Esophagus muscularis mucosa (tissue), 4 donors: ENCODE measurements at regions not wholly inside any gene's neighbourhood (a gene's known extent, or its start where the extent isn't known, plus 50 kb on each side); places are given as distances from the start of the nearest gene placed in this dataset.
A peak's percentile ranks its signal among the peaks of the same experiment; 100 is the strongest.

Experiments used
- DNase-seq: peaks from one replicate; pipeline ENCODE4 v3.0.0-alpha.2; 2017; ENCODE audit errors: extremely low spot score
- H3K27ac ChIP-seq, 4 donors: fragments of 200-600 bp; sonication (generic); replicated peaks in 1 of 4; 1 replicate in 3 of 4; 2 replicates in 1 of 4; pipeline ENCODE4 v1.5.1; 2016 to 2019; ENCODE audit warnings: mild to moderate bottlenecking in 1 of 4
- H3K27me3 ChIP-seq, 4 donors: fragments of 200-600 bp; sonication (generic); one replicate each; pipeline versions ENCODE4 v1.5.1 to v1.6.0; 2016 to 2019
- H3K36me3 ChIP-seq, 4 donors: fragments of 200-600 bp; sonication (generic); one replicate each; pipeline ENCODE4 v1.5.1; 2016 to 2019
- H3K4me1 ChIP-seq, 4 donors: fragments of 200-600 bp; sonication (generic); one replicate each; pipeline ENCODE4 v1.5.1; 2016 to 2019
- H3K4me3 ChIP-seq, 4 donors: fragments of 200-600 bp; sonication (generic); 1 replicate in 2 of 4; 2 replicates in 2 of 4; pipeline ENCODE4 v1.5.1; 2016 to 2019; ENCODE audit warnings: mild to moderate bottlenecking in 4 of 4, moderate library complexity in 1 of 4
- H3K9me3 ChIP-seq, 4 donors: fragments of 200-600 bp; sonication (generic); 1 replicate in 3 of 4; 2 replicates in 1 of 4; pipeline ENCODE4 v1.5.1; 2016 to 2019
- CTCF ChIP-seq, 3 experiments: fragments of 200-600 bp in 2 of 3; fragments of 450-650 bp in 1 of 3; sonication (generic) in 2 of 3; IDR thresholded peaks; one replicate each; pipeline ENCODE4 v1.5.1; 2017 to 2019; ENCODE audit warnings: antibody characterized with exemption in 3 of 3, mild to moderate bottlenecking in 2 of 3, moderate library complexity in 1 of 3
- EP300 ChIP-seq: sonication (generic); formaldehyde crosslinking; IDR thresholded peaks from one replicate; pipeline ENCODE4 v1.6.1; 2017; ENCODE audit warnings: antibody characterized with exemption
- POLR2A ChIP-seq: fragments of 450-650 bp; IDR thresholded peaks from one replicate; pipeline ENCODE4 v1.6.1; 2017; ENCODE audit warnings: antibody characterized with exemption, moderate library complexity, mild to moderate bottlenecking, low read depth
- POLR2AphosphoS5 ChIP-seq, 2 donors: sonication (generic); formaldehyde crosslinking; IDR thresholded peaks; one replicate each; pipeline ENCODE4 v1.6.1; 2017; ENCODE audit warnings: antibody characterized with exemption in 2 of 2
- WGBS: methylation state at CpG from one replicate; pipeline ENCODE4 v1.1.5; 2018; 5-methylcytosine and 5-hydroxymethylcytosine counted together
- intact Hi-C: fragments of 100-400 bp; cut with DNase I; formaldehyde crosslinking; loops from one replicate; pipeline ENCODE4 v1.15.1; 2023

- H3K4me1 ChIP-seq, result peaks cover 4 to 80% (median 71%) of the 10 kb centered on the region in 4 donors
- no peaks in the 10 kb centered on the region for H3K36me3 ChIP-seq
- DNase-seq, result no peak
- no peak for TF ChIP-seq POLR2AphosphoS5 (IDR thresholded peaks at IDR 0.05)
- no peak for TF ChIP-seq POLR2A
- TF ChIP-seq CTCF (IDR thresholded peaks at IDR 0.05), result no peak
- no peak for TF ChIP-seq EP300
- H3K4me3 ChIP-seq, result peak overlapping the region in 3 of 4 donors; percentile 12 to 24 (median 17)
- H3K27me3 ChIP-seq, result no peaks in the 10 kb centered on the region
- H3K27ac ChIP-seq, result peak overlapping the region; percentile 87 to 89 (median 88)
- no peaks in the 10 kb centered on the region for H3K9me3 ChIP-seq
- 35% methylated on average over 7 of the region's 16 CpGs for WGBS
- intact Hi-C loops, result loop anchor here (5.0 kb wide), 1 partner anchor 56 kb away; the partner anchor contains the start of gene STX16
Observed at GRCh38 chr20:58596750-58597248, 54.3 kb upstream of the STX16 start.

GRCh38 chr20:58596244-58596643, 54.8 kb upstream of the STX16 start:
- Histone ChIP-seq H3K9me3 (no peaks in the 10 kb centered on the region), H3K4me1 (peaks cover 4 to 75% (median 67%) of the 10 kb centered on the region in 4 donors), H3K27me3 (no peaks in the 10 kb centered on the region), H3K4me3 (no peak overlapping the region), H3K27ac (peak overlapping the region; percentile 87 to 89 (median 88)), H3K36me3 (no peaks in the 10 kb centered on the region)
- no peak for TF ChIP-seq POLR2AphosphoS5 (IDR thresholded peaks at IDR 0.05)
- TF ChIP-seq EP300, result no peak
- no peak for TF ChIP-seq CTCF (IDR thresholded peaks at IDR 0.05)
- no peak for TF ChIP-seq POLR2A
- WGBS, result 92% methylated on average over 6 of the region's 6 CpGs
- intact Hi-C loops, result loop anchor here (5.0 kb wide), 1 partner anchor 56 kb away; the partner anchor contains the start of gene STX16
- DNase-seq, result no peak

GRCh38 chr20:58595167-58595566, 55.9 kb upstream of the STX16 start:
- H3K4me1 ChIP-seq, result peaks cover 4 to 78% (median 66%) of the 10 kb centered on the region in 4 donors
- WGBS, result 51% methylated on average over 3 of the region's 3 CpGs
- peak overlapping the region; percentile 87 to 89 (median 88) for H3K27ac ChIP-seq
- H3K9me3 ChIP-seq, result no peaks in the 10 kb centered on the region
- H3K36me3 ChIP-seq, result no peaks in the 10 kb centered on the region
- H3K4me3 ChIP-seq, result no peak overlapping the region
- TF ChIP-seq POLR2A (no peak), EP300 (no peak), CTCF (IDR thresholded peaks at IDR 0.05) (no peak), POLR2AphosphoS5 (IDR thresholded peaks at IDR 0.05) (no peak)
- intact Hi-C loops, result loop anchor here (5.0 kb wide), 1 partner anchor 57 kb away; the partner anchor contains the start of gene STX16
- DNase-seq, result no peak
- H3K27me3 ChIP-seq, result no peaks in the 10 kb centered on the region

- H3K4me3 ChIP-seq, result peak overlapping the region in 2 of 4 donors; percentile 9 to 18
- TF ChIP-seq EP300 (no peak), POLR2A (no peak), CTCF (IDR thresholded peaks at IDR 0.05) (no peak), POLR2AphosphoS5 (IDR thresholded peaks at IDR 0.05) (no peak)
- no peaks in the 10 kb centered on the region for H3K36me3 ChIP-seq
- no peak for DNase-seq
- H3K9me3 ChIP-seq, result no peaks in the 10 kb centered on the region
- WGBS, result 37% methylated on average over 14 of the region's 18 CpGs
- peaks cover 4 to 89% (median 72%) of the 10 kb centered on the region in 4 donors for H3K4me1 ChIP-seq
- intact Hi-C loops, result no loop called here
- H3K27me3 ChIP-seq, result no peaks in the 10 kb centered on the region
- H3K27ac ChIP-seq, result peak overlapping the region; percentile 53 to 89 (median 80)
Observed at GRCh38 chr20:58593880-58594638, 57.0 kb upstream of the STX16 start.
